Mesothelial cell of epicardium (in vitro differentiated cells): ENCODE measurements at regions not wholly inside any gene's neighbourhood (a gene's known extent, or its start where the extent isn't known, plus 50 kb on each side); places are given as distances from the start of the nearest gene placed in this dataset.
A peak's percentile ranks its signal among the peaks of the same experiment; 100 is the strongest.

Experiments used
- DNase-seq, 2 experiments: peaks; one replicate each; pipeline ENCODE4 v3.0.0; 2021; ENCODE audit warnings: low spot score in 2 of 2; ENCODE audit not compliant: unreplicated experiment in 2 of 2
- H3K27ac Mint-ChIP-seq: 2 replicates; pipeline ENCODE4 v1.8.0; 2021; ENCODE audit warnings: mixed read lengths
- H3K27me3 Mint-ChIP-seq: 2 replicates; pipeline ENCODE4 v1.8.0; 2021; ENCODE audit warnings: low read depth, mixed read lengths
- H3K36me3 Mint-ChIP-seq: 2 replicates; pipeline ENCODE4 v1.8.0; 2021; ENCODE audit warnings: mixed read lengths
- H3K4me1 Mint-ChIP-seq: 2 replicates; pipeline ENCODE4 v1.8.0; 2021; ENCODE audit warnings: mixed read lengths
- H3K4me3 Mint-ChIP-seq: 2 replicates; pipeline ENCODE4 v1.8.0; 2021; ENCODE audit warnings: mild to moderate bottlenecking, moderate library complexity, mixed read lengths
- H3K9me3 Mint-ChIP-seq: 2 replicates; pipeline ENCODE4 v1.8.0; 2021; ENCODE audit warnings: mixed read lengths
- CTCF ChIP-seq: fragments of 200-600 bp; sonication (generic); IDR thresholded peaks from one replicate; pipeline ENCODE4 v1.5.0; 2021; ENCODE audit warnings: antibody characterized with exemption; ENCODE audit not compliant: unreplicated experiment

- Mint-ChIP-seq H3K4me1 (peaks cover 54% of the 10 kb centered on the region), H3K27me3 (no peaks in the 10 kb centered on the region), H3K4me3 (no peak overlapping the region), H3K27ac (peak overlapping the region; percentile 51), H3K36me3 (no peaks in the 10 kb centered on the region), H3K9me3 (peaks cover 10% of the 10 kb centered on the region)
- no peak for DNase-seq
- no peak for TF ChIP-seq CTCF
Observed at GRCh38 chr1:55827350-55827749, 612.2 kb upstream of the USP24 start.

GRCh38 chr1:55826381-55827080, 611.4 kb upstream of the USP24 start:
- no peak for TF ChIP-seq CTCF
- no peaks in the 10 kb centered on the region for H3K36me3 Mint-ChIP-seq
- H3K27me3 Mint-ChIP-seq = no peaks in the 10 kb centered on the region
- H3K27ac Mint-ChIP-seq = no peak overlapping the region
- H3K9me3 Mint-ChIP-seq = peaks cover 10% of the 10 kb centered on the region
- DNase-seq = no peak
- H3K4me3 Mint-ChIP-seq = no peak overlapping the region
- H3K4me1 Mint-ChIP-seq = peaks cover 62% of the 10 kb centered on the region

GRCh38 chr1:55825461-55825860, 610.3 kb upstream of the USP24 start:
- no peak for DNase-seq
- TF ChIP-seq CTCF = no peak
- H3K4me1 Mint-ChIP-seq = peaks cover 68% of the 10 kb centered on the region
- H3K36me3 Mint-ChIP-seq = no peaks in the 10 kb centered on the region
- peaks cover 10% of the 10 kb centered on the region for H3K9me3 Mint-ChIP-seq
- no peak overlapping the region for H3K27ac Mint-ChIP-seq
- H3K27me3 Mint-ChIP-seq = no peaks in the 10 kb centered on the region
- no peak overlapping the region for H3K4me3 Mint-ChIP-seq

GRCh38 chr1:55824251-55824640, 609.1 kb upstream of the USP24 start:
- peaks cover 68% of the 10 kb centered on the region for H3K4me1 Mint-ChIP-seq
- peaks cover 3% of the 10 kb centered on the region for H3K9me3 Mint-ChIP-seq
- no peaks in the 10 kb centered on the region for H3K36me3 Mint-ChIP-seq
- DNase-seq = no peak
- H3K27ac Mint-ChIP-seq = no peak overlapping the region
- H3K4me3 Mint-ChIP-seq = no peak overlapping the region
- no peak for TF ChIP-seq CTCF
- no peaks in the 10 kb centered on the region for H3K27me3 Mint-ChIP-seq

GRCh38 chr1:55823541-55824250, 608.5 kb upstream of the USP24 start:
- H3K4me3 Mint-ChIP-seq = no peak overlapping the region
- TF ChIP-seq CTCF = no peak
- peaks cover 3% of the 10 kb centered on the region for H3K9me3 Mint-ChIP-seq
- no peaks in the 10 kb centered on the region for H3K36me3 Mint-ChIP-seq
- DNase-seq = no peak
- peaks cover 72% of the 10 kb centered on the region for H3K4me1 Mint-ChIP-seq
- no peaks in the 10 kb centered on the region for H3K27me3 Mint-ChIP-seq
- no peak overlapping the region for H3K27ac Mint-ChIP-seq
